Stimulated activated CD4-positive, alpha-beta T cell treated with anti-CD3 and anti-CD28 coated beads, Interleukin-2, amount 100 ng/mL, for 48 hours (primary cell): ENCODE measurements at regions not wholly inside any gene's neighbourhood (a gene's known extent, or its start where the extent isn't known, plus 50 kb on each side); places are given as distances from the start of the nearest gene placed in this dataset.

Experiments
- DNase-seq, 2 donors: peaks; one replicate each; pipeline ENCODE4 v3.0.0-alpha.2; 2020

- no peak for DNase-seq
Measured at GRCh38 chr14:40870252-40870651, 736.4 kb upstream of the LRFN5 start.

DNA sequence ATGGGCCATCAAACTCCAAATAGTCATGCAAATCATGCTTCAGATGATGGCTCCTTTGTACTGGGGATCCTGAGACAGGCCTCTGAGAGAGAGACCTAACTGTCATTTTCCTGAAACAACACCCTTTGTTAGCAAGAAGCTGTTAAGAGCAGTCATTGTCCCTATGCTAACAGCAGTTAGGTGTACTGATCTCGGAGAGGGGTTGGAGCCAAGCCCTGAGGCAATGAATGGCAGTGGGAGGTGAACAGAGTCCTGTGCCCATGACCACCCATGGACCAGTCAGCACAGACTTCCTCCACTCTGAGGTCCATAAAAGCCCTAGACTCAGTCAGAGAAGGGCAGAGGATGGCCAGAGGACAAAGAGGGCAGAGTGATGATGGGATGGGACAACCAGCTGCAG lies 747.6 kb upstream of the LRFN5 start:
- DNase-seq, result no peak

GRCh38 chr14:40855343-40855742 lies 751.3 kb upstream of the LRFN5 start:
- no peak for DNase-seq

DNA sequence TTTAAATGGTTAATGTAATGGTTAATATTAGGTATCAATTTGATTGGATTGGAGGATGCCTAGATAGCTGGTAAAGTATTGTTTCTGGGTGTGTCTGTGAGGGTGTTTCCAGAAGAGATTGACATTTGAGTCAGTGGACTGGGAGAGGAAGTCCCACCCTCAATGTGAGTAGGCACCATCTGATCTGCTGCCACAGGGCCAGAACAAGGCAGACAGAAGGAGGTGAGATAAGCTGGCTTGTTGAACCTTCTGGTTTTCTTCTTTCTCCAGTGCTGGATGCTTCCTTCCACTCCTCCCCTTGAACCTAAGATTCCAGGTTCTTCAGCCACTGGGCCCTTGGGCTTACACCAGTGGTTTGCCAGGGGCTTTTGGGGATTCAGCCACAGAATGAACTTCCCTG lies 756.5 kb upstream of the LRFN5 start:
- no peak for DNase-seq

DNA sequence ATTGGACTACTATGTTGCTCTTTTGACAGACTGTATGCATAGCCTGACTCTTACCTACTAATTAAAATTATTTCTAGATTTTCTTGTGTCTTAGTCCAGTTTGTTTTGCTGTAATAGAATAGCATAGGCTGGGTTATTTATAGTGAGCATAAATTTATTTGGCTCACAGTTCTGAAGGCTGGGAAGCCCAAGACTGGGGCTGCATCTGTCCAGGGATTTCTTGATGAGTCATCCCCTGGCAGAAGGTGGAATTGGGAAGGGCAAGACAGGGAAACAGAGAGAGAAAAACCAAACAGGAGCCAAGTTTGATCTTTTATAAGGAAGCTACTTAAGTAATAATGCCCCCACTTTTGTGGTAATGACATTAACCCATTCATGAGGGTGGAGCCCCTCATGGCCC lies 759.2 kb upstream of the LRFN5 start:
- DNase-seq, result no peak

DNA sequence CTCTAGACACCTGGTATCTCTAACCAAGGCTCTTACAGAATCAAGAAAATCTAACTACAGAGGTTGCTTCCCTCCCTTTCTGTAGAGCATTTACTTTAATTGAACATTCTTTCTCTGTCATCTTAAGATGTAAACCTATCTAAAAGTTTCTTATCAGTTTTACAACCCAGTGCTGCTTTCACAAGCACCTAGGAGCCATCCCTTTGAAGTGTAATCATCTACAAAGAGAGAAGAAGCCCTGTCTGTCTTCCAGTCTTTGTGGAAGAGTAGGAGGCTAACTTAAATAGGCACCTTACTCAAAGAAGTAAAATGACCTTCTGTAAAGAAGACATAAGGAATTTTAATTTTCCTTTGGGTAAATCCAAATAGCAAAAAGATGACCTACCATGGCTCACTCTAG lies 763.9 kb upstream of the LRFN5 start:
- no peak for DNase-seq

- DNase-seq, result no peak
Measured at GRCh38 chr14:40841886-40842285, 764.8 kb upstream of the LRFN5 start.

DNA sequence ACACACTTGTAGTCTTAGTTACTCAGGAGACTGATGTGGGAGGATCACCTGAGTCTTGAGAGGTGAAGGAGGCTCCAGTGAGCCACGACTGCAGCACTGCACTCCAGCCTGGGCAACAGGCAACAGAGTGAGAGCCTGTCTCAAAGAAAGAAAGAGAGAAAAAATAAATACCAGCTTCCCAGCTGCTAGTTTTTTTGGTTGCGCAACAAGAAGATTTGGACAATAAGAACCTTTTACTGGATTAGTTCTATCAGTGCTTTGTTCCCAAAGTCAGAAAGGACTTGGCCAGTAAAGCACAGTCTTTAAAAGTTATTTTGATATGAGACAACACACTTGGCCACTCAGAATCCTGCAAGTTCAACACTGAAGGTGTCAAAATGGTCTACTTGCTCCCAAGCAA lies 768.1 kb upstream of the LRFN5 start:
- DNase-seq, result no peak

GRCh38 chr14:40806471-40806870 lies 800.2 kb upstream of the LRFN5 start:
- no peak for DNase-seq

GRCh38 chr14:40796168-40796567 lies 810.5 kb upstream of the LRFN5 start:
- DNase-seq, result no peak

DNA sequence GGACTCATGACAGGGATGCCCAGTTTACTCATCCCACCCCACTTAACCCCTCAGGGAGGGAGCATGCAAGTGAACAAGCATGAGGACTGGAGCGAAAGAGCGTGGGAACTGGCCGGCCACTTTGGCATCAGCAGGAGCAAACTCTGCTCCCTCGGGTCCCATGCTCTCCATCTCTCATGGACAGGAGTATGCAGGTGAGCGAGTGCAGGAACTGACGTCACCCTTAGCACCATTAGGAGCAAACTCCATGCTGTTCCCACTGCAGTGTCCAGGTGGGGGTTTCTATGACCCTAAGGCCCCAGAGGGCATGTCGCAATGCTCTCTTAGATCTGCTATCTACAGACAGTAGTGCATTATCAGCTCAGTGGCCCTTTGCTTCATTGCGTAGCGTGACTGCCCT lies 821.8 kb upstream of the LRFN5 start:
- DNase-seq, result no peak

DNA sequence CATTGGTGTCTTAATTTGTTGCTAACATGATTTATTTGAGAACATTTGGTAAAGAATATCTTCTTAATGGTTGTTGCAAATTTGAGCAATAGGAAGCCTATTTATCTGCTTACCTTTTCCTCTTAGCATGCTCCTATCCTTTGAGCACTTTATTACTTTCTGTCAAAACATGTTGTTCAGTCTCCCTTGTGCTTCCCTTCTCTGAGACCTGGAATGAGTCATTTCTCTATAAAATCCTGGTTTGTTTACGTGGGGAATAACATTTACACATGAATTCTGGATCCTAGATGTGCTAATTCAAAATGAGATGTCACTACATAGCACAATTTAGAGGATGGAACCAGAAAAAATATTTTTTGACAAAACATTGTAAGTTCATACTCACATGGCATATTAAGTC lies 844.0 kb upstream of the LRFN5 start:
- DNase-seq, result no peak

DNA sequence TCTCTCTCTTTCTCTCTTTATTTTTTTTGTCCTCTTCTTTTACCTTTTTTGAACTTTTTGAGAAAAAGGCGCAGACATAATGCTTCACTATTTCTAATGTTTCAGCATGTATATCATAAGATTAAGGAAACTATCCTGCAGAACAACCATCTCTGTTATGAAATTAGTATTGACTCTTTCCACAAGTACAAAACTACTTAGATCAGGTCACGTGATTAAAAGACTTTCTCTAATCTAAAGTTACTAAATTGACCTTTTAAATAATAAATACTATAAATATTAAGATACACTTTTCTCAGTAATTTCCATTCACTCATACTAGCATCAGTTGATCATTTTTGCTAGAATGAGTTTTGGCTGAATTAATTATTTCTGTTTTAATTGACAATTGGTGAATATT lies 844.5 kb upstream of the LRFN5 start:
- DNase-seq, result no peak

DNA sequence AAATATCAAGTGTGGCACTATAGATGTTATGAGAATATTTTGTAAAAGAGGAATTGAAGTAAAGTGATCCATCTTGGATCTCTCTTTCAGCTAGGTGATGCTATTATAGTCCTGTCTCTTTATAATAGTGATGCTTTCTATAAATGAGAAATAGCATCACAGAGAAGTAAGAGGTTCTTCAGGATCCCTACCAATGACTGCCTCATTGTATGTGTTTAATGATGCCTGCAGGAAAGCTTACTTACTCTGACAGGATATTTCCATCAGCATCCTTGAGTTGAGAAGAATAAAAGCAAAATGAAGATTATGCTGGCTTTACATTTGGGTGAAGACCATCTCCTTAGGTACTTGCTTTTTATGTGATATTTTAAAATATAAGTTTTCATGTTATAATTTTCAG lies 846.0 kb upstream of the LRFN5 start:
- DNase-seq, result no peak

DNA sequence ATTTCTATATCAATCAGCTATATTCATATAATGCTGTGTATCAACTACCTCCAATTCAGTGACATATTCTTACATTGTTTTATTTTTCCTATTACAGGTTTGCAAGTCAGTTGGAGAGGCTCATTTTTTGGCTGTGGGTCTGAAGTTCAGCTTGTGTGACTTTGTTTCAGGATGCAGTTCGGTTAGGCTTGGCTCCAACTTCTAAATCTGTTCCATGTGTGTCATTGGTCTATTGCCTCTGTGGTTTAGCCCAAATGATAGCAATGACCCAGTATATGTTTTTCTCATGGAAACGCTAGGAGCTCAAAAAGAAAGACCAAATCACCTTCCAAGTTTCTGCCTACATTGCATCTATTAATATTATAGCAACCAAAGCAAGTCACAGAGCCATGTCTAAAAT lies 848.6 kb upstream of the LRFN5 start:
- DNase-seq, result no peak

DNA sequence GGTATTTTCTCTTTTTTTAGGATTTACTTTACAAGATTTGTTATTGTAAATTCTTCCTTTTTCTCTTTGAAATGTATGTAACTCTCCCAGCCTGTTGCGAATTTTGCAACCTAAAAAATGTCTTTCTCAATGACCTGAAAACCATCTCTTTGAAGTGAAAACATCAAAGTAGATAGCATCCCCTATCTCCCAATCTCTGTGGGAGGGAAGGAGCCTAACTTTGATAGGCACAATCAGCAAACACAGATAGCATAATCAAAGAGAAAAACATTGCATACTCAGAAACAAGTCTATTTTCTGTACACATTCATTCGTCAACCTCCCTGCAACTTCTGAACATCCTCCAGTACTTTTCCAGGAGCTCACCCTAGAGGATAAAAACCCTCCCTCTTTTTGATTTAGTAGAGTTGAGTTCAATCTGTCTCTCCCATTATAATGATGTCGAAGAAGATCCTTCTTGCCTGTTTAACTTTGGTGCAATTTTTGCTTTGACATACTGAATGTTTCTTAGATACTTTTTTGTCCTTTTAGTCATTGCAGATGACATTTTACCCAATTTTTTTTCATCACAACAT lies 849.2 kb upstream of the LRFN5 start:
- no peak for DNase-seq

DNA sequence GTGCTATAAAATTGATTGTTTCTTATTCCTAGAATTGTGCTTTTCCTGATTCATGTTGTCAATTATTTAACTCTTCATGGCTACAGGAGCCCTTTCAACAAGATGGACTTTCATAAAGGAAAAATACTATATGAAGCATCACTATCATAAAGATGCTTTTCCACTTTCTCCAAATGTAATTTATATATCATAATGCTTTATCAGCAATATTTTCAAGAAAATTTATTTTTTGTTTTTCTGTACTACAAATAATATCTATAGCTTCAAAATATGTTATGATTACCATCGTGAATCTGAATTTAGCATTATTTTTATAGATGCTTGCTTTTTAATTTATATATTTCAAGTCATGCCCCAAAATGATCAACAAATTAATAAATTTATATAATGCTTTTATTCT lies 873.5 kb upstream of the LRFN5 start:
- no peak for DNase-seq

DNA sequence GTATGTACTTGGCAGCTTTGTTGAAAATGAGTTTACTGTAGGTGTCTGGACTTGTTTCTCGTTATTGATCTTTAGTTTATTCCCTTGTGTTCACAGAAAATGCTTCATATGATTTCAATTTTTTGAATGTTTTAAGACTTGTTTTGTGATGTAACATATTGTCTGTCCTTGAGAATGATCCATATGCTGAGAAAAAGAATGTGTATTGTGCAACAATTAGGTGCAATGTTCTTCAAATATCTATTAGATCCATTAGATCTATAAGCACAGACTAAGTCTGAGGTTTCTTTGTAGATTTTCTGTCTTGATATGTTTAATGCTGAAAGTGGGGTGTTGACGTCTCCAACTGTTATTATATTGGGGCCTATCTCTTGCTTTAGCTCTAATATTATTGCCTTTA lies 879.6 kb upstream of the LRFN5 start:
- no peak for DNase-seq

DNA sequence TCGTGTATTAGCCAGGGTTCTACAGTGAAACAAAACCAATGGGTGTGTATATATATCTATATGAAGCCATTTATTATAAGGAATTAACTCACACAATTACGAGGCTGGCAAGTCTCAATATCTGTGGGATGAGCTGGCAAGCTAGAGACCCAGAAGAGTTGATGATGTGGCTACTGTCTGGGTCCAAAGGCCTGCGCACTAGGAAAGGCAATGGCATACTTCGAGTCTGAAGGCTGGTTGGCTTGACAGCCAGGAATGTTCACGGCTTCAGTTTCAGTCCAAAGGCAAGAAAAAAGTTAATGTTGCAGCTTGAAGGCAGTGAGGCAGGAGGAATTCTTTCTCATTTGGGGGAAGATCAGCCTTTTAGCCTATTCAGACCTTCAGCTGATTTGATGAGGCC lies 893.3 kb upstream of the LRFN5 start:
- no peak for DNase-seq

- DNase-seq, result no peak
Measured at GRCh38 chr14:40697231-40697630, 909.4 kb upstream of the LRFN5 start.

GRCh38 chr14:40694023-40694422 lies 912.7 kb upstream of the LRFN5 start:
- no peak for DNase-seq

DNA sequence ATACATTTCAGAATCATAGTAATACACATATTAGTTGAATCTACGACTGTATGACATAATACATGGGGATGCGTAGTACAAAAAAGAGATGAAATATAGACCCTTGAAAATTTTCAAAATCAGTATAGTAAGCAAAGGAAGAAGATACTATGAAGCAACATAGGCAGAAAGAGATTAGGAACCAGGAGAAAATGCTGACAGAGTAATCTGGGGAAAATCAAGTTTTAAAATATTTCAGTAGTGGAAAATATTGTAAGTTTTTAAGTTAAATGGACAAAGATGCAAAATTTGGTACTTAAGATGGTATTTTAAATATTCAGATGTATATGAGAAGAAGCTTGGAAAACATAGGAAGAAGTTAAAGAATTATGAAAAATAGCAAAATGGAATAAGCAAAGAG lies 915.6 kb upstream of the LRFN5 start:
- DNase-seq, result no peak

- DNase-seq, result no peak
Measured at GRCh38 chr14:40685764-40686163, 920.9 kb upstream of the LRFN5 start.

DNA sequence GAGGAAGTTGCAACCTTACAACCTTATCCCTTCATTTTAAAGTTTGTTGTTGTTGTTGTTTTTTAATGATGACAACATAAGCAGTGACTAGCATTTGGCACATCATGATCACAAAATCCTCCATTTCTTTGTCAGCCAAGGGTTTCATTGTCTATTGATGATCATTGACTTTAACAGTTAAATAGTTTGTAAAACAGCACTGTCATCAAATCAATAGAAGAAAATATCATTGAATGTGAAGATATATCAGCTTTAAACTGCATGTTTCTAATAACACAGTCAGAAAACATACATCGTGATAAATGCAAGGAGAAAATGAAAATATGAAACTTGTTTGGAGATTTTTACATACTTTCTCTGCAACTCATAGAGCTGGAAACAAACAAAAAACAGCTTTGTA lies 922.3 kb upstream of the LRFN5 start:
- no peak for DNase-seq

DNA sequence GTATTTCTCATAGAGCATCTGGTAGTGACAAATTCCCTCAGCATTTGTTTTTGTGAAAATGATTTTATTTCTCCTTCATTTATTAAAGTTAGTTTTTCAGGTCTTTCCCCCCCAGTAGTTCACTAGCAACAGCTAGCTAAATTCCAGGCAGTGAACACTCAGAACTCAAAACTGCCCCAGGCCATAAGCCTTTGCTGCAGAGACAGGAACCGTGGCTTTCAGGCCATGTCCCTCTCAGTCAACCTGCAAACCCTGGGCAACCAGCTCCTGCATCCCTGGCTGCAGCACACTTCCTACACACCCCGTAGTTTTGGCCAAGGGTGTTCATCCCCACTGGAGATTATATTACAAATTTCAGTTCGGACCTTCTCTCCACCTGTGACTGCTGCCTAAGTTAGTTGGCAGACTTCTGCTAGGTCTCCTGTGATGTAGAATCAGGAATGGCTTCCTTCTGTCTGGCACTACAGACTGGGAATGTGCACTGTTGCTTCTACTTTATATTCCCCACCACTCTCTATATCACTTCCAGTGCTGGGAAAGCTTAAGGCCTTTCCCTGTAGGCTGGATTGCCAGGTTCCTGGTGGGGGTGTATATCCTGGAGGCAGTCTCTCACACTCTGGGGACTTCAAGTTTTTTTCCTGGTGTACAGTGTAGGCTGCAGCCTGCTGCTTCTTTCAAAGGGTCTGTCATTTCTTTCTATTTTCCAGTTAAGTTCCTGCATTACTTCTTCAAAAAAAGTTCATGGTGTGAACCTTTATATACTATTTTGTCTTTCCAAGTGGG lies 924.4 kb upstream of the LRFN5 start:
- no peak for DNase-seq
